RWPE1 (cell line): ENCODE measurements at regions not wholly inside any gene's neighbourhood (a gene's known extent, or its start where the extent isn't known, plus 50 kb on each side); places are given as distances from the start of the nearest gene placed in this dataset.

ENCODE experiments used
- CTCF ChIA-PET: fragments of 350-600 bp; sonication (Branson Sonifier 250); formaldehyde crosslinking; extraction: SDS; loops from one replicate; lab custom pipeline; 2021; lab: Yijun Ruan, JAX
- POLR2A ChIA-PET: fragments of 400-600 bp; formaldehyde crosslinking; extraction: SDS; loops from one replicate; lab custom pipeline; 2020; ENCODE audit warnings: antibody characterized with exemption; ENCODE audit not compliant: low non-redundant PET; lab: Yijun Ruan, JAX
- DNase-seq: peaks from one replicate; pipeline ENCODE4 v3.0.0; 2012; ENCODE audit warnings: low spot score
- H3K27ac ChIP-seq: fragments of 450-650 bp; 2 replicates; pipeline ENCODE4 v1.5.1; 2017
- CTCF ChIP-seq: fragments of 450-650 bp; conservative IDR thresholded peaks from 2 replicates; pipeline ENCODE4 v1.5.1; 2017; ENCODE audit warnings: low read depth, mild to moderate bottlenecking

- DNase-seq, result no peak
- TF ChIP-seq CTCF, result no peak
- CTCF ChIA-PET, result no interaction called here
- no peak overlapping the region for H3K27ac ChIP-seq
- POLR2A ChIA-PET, result no interaction called here
Observed at GRCh38 chr2:204362581-204362980, 182.7 kb upstream of the PARD3B start.

GRCh38 chr2:204363513-204363912 is 181.8 kb upstream of the PARD3B start:
- no peak overlapping the region for H3K27ac ChIP-seq
- no peak for DNase-seq
- ChIA-PET POLR2A (no interaction called here), CTCF (no interaction called here)
- TF ChIP-seq CTCF, result no peak

- no peak for TF ChIP-seq CTCF
- ChIA-PET CTCF (interaction anchor here (0.6 to 0.7 kb wide), 2 partner anchors 219 to 239 kb away, joined by 3 read pairs; no protein-coding TSS in a partner anchor), POLR2A (no interaction called here)
- H3K27ac ChIP-seq, result no peak overlapping the region
- no peak for DNase-seq
Observed at GRCh38 chr2:204364860-204365535, 180.3 kb upstream of the PARD3B start.

- H3K27ac ChIP-seq, result no peak overlapping the region
- TF ChIP-seq CTCF, result no peak
- ChIA-PET POLR2A (no interaction called here), CTCF (no interaction called here)
- DNase-seq, result no peak
Observed at GRCh38 chr2:204365811-204366210, 179.5 kb upstream of the PARD3B start.

GRCh38 chr2:204367466-204367865 is 177.8 kb upstream of the PARD3B start:
- CTCF ChIA-PET, result no interaction called here
- H3K27ac ChIP-seq, result no peak overlapping the region
- TF ChIP-seq CTCF, result no peak
- POLR2A ChIA-PET, result no interaction called here
- no peak for DNase-seq

- H3K27ac ChIP-seq, result no peak overlapping the region
- ChIA-PET CTCF (no interaction called here), POLR2A (no interaction called here)
- no peak for TF ChIP-seq CTCF
- no peak for DNase-seq
Observed at GRCh38 chr2:204370172-204370718, 175.0 kb upstream of the PARD3B start.
